ENCODE measurements at regions not wholly inside any gene's neighbourhood (a gene's known extent, or its start where the extent isn't known, plus 50 kb on each side); places are given as distances from the start of the nearest gene placed in this dataset.

GRCh38 chr1:63064135-63064534 is 258.2 kb upstream of the FOXD3 start:
- TF ChIP-seq EP300 (IDR thresholded peaks at IDR 0.05; ENCODE audit: low read depth) (no peak), CTCF (IDR thresholded peaks at IDR 0.05) (no peak)

Measured in transverse colon (tissue), 3 donors.